Stomach smooth muscle (tissue), 2 donors: ENCODE measurements at regions not wholly inside any gene's neighbourhood (a gene's known extent, or its start where the extent isn't known, plus 50 kb on each side); places are given as distances from the start of the nearest gene placed in this dataset.

Experiments used
- H3K27ac ChIP-seq: one replicate; pipeline ENCODE4 v1.7.0; 2013; ENCODE audit warnings: mild to moderate bottlenecking, low read length, inconsistent platforms
- H3K27me3 ChIP-seq, 2 donors: one replicate each; pipeline ENCODE4 v1.7.0; 2013; ENCODE audit warnings: low read length in 2 of 2; ENCODE audit not compliant: insufficient read depth in 2 of 2, control insufficient read depth in 1 of 2
- H3K36me3 ChIP-seq, 2 donors: one replicate each; pipeline ENCODE4 v1.7.0; 2013; ENCODE audit warnings: low read length in 2 of 2; ENCODE audit not compliant: control insufficient read depth in 2 of 2, insufficient read depth in 2 of 2
- H3K4me1 ChIP-seq: one replicate; pipeline ENCODE4 v1.7.0; 2013; ENCODE audit warnings: low read length; ENCODE audit not compliant: control insufficient read depth, insufficient read depth
- H3K4me3 ChIP-seq, 2 donors: one replicate each; pipeline ENCODE4 v1.7.0; 2013; ENCODE audit warnings: low read length in 2 of 2
- H3K9ac ChIP-seq, 2 donors: one replicate each; pipeline ENCODE4 v1.7.0; 2013; ENCODE audit warnings: low read length in 2 of 2, mild to moderate bottlenecking in 1 of 2
- H3K9me3 ChIP-seq, 2 donors: one replicate each; pipeline ENCODE4 v1.7.0; 2013; ENCODE audit warnings: low read length in 2 of 2; ENCODE audit not compliant: control insufficient read depth in 2 of 2
- donor health status: healthy.
- donor health status: Pancreatic carcinoma.

DNA sequence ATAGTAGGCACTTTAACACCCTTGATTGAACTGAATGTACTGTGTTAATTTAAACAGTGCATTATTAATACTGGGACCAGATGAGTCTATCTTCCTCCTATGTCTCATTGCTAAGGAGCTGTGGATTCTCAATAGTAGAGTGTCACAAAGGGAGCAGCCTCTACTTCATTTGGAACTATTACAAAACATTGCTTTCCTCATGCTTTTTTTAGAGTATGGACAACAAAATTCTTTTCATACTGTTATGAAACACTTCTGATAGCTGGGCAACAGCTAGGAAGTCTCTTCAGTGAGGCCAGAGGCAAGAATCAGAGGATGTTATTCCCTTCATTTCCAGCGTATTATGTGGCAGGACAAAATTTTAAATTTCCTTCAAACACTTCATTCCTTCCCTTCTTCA, 160.8 kb downstream of the FBXO8 start:
- Histone ChIP-seq H3K27me3 (no peaks in the 10 kb centered on the region), H3K27ac (peak overlapping the region; percentile 53), H3K4me1 (no peaks in the 10 kb centered on the region), H3K4me3 (no peak overlapping the region), H3K36me3 (no peaks in the 10 kb centered on the region), H3K9me3 (no peaks in the 10 kb centered on the region), H3K9ac (peak overlapping the region in 1 of 2 donors; percentile 12)

DNA sequence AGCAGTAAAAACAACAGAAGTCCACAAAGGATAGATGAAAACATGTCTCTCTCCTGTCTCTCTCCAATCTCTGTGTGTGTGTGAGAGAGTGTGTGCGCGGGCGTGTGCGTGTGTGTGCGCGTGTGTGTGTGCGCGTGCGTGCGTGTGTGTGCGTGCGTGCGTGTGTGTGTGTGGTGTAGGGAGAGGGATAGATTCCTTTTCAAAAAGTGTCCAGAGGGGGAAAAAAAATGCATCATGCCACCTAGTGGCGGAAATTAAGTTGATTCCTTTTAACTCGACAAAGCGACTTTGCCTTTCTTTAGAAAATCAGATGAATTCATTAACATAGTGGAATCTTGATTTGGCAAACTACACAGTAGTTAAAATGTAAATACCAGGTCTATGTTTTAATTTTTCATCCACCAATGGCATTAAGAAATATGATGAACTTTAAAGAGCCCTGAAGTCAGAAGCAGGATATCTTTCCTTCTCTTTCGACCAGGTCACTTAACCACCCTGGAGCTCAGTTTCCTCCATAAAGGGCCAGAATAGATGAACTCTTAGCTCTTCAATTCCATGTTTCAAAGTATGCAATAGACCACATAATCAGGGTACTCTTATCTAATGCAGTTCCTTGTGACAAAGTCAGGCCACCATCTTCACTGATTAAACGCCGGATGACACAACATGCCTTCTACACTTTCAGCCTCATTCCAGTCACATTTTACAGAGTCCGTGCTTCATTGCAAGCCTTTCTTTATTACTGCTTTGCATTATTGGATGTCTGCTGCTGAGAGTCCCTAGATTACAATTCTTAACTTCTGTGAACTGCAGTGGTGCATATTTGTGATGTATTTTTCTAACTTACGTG, 162.8 kb downstream of the FBXO8 start:
- Histone ChIP-seq H3K9me3 (no peaks in the 10 kb centered on the region), H3K27me3 (no peaks in the 10 kb centered on the region), H3K4me3 (peak overlapping the region; percentile 47 to 75), H3K4me1 (no peaks in the 10 kb centered on the region), H3K9ac (peak overlapping the region; percentile 13 to 79), H3K27ac (peak overlapping the region; percentile 70), H3K36me3 (no peaks in the 10 kb centered on the region)

DNA sequence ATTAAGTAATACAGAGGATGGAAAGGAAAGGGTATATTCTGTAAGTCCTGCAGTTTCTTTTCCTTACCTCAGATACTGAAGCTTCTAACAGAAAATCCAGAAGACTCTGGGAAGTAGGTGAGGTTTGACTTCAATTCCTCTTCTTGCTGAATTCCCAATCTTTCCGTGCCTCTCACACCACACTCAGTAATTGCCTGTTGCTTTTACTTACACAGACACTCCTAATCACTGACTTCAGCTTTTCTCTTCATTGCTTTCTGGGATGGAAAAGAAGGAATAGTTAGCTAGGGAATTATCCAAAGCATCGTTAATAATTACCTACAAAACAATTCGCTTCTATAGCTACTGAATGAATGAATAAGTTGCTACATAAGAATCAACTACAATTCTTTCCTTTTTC, 163.6 kb downstream of the FBXO8 start:
- H3K9me3 ChIP-seq = no peaks in the 10 kb centered on the region
- no peaks in the 10 kb centered on the region for H3K27me3 ChIP-seq
- no peaks in the 10 kb centered on the region for H3K4me1 ChIP-seq
- no peaks in the 10 kb centered on the region for H3K36me3 ChIP-seq
- peak overlapping the region; percentile 13 to 79 for H3K9ac ChIP-seq
- H3K4me3 ChIP-seq = peak overlapping the region; percentile 47 to 75
- H3K27ac ChIP-seq = peak overlapping the region; percentile 70

DNA sequence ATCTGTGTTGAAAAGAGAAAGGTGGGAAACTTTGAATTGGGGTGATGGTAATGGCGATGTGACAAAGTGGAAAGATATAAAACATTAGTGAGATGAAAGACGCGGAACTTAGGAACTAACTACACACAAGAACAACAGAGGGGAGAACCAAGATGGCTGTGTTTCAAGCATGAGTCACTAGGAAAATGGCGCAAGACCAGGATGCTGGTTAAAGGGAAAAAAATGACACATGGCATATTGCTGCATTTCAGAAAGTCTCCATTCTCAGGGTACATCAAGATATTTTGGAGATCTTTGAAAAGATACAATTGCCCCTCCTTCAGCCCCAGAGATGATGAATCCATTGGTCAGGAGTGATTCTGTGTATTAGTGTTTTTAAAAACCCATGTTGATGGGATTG, 164.4 kb downstream of the FBXO8 start:
- no peaks in the 10 kb centered on the region for H3K9me3 ChIP-seq
- H3K9ac ChIP-seq = no peak overlapping the region
- H3K27me3 ChIP-seq = no peaks in the 10 kb centered on the region
- H3K4me3 ChIP-seq = peak overlapping the region in 1 of 2 donors; percentile 17
- H3K36me3 ChIP-seq = no peaks in the 10 kb centered on the region
- no peaks in the 10 kb centered on the region for H3K4me1 ChIP-seq
- peak overlapping the region; percentile 4 for H3K27ac ChIP-seq

DNA sequence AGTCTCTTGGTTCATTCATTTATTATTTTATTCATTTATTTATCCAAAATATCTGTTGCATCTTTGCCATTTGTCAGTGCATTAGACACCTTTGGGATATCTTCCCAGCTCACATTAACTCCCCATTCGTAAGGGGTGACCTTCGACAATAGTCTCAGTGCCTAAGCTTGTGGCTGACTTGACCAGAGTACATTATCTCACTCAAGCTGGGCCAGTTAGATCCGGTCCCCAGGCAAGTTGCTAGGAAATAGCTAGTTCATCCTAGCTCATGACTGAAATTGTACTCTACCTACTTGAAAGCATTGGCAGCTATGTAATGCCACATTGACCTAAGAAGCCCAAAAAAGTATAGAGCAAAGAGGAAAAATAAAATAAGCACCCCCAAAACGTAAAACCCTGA, 165.3 kb downstream of the FBXO8 start:
- Histone ChIP-seq H3K9ac (no peak overlapping the region), H3K9me3 (no peaks in the 10 kb centered on the region), H3K27ac (no peak overlapping the region), H3K4me1 (no peaks in the 10 kb centered on the region), H3K27me3 (no peaks in the 10 kb centered on the region), H3K36me3 (no peaks in the 10 kb centered on the region), H3K4me3 (peak overlapping the region in 1 of 2 donors; percentile 8)

DNA sequence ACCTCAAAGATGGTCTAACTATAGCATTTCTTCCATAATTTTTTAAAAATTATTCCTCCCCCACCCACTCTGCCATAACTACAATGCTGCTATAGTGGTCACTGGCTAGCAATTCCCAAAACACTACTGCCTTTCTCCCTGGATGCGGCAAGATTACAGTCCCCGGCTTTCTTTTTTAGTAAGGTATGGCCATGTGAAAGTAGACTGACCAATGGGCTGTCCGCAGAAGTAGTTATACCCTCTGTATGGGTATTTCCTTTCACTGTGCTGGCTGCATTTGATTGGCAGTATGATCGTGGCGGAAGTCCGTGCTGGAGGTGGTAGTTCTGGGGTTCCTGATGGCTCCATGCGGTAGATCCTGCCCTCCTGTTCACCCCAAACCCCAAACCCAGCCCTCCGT, 166.0 kb downstream of the FBXO8 start:
- Histone ChIP-seq H3K36me3 (no peaks in the 10 kb centered on the region), H3K27me3 (no peaks in the 10 kb centered on the region), H3K9me3 (no peaks in the 10 kb centered on the region), H3K4me3 (peak overlapping the region; percentile 15 to 16), H3K27ac (peak overlapping the region; percentile 7), H3K9ac (no peak overlapping the region), H3K4me1 (no peaks in the 10 kb centered on the region)

DNA sequence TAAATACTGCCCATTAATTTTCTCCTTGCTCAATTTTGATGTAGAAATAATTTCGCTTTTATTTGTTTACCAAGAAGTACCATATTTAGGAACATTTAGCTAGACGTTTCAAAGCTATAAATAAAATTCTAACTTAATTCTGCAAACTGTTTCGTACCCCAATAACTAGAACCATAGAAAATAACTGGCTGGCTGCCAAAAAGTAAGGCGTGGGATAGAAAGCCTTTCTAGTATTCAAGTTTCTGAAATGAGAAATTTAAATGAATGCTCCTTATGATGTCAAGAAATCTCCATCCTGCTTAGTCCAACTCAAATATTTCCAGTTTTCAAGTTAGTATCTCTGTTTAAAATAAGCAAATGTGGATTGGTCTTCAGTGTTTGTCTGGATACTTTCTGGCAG, 167.4 kb downstream of the FBXO8 start:
- Histone ChIP-seq H3K36me3 (no peaks in the 10 kb centered on the region), H3K27ac (no peak overlapping the region), H3K9me3 (no peaks in the 10 kb centered on the region), H3K27me3 (no peaks in the 10 kb centered on the region), H3K4me3 (no peak overlapping the region), H3K4me1 (no peaks in the 10 kb centered on the region), H3K9ac (peak overlapping the region in 1 of 2 donors; percentile 23)

DNA sequence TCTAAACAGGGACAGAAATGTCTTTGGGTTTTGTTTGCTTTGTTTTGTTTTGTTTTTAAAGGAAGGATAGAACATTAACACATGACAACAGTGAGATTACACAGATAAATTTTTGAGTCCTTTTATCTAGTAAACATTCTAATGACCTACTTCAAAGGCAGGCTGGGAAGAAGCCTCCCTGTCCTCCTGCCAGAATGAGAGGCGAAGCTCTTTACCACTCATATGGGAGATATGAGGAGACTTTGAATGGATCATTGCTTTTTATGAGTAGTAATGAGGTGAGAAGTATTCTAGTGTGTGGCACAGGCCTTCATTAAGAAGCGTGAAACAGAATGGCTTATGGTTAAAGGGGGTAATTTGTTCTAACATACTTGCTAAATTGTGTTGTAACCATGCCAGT, 172.0 kb downstream of the FBXO8 start:
- H3K36me3 ChIP-seq = no peaks in the 10 kb centered on the region
- no peaks in the 10 kb centered on the region for H3K4me1 ChIP-seq
- H3K9me3 ChIP-seq = no peaks in the 10 kb centered on the region
- peak overlapping the region; percentile 53 for H3K27ac ChIP-seq
- peak overlapping the region in 1 of 2 donors; percentile 12 for H3K4me3 ChIP-seq
- no peaks in the 10 kb centered on the region for H3K27me3 ChIP-seq
- no peak overlapping the region for H3K9ac ChIP-seq

DNA sequence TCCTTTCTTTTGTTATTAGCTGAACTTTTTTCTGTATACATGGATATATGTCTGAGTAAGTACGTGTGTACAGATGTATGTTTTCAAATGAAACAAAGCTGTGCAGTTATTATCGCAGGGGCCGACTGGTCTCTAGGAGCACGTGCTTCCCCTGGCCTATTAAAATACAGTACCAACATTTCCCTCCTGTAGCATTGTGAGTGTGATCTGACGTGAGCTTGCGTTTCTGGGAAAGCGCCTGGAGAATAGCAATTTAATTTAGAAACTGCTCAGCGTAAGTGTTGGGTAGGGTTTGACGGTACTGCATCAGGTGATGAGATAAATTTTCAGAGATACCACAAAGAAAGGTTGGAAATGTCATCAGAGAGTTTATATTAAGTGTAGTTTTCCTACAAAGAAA, 173.3 kb downstream of the FBXO8 start:
- Histone ChIP-seq H3K4me1 (no peaks in the 10 kb centered on the region), H3K9me3 (no peaks in the 10 kb centered on the region), H3K27me3 (no peaks in the 10 kb centered on the region), H3K9ac (no peak overlapping the region), H3K36me3 (no peaks in the 10 kb centered on the region), H3K4me3 (no peak overlapping the region), H3K27ac (no peak overlapping the region)

DNA sequence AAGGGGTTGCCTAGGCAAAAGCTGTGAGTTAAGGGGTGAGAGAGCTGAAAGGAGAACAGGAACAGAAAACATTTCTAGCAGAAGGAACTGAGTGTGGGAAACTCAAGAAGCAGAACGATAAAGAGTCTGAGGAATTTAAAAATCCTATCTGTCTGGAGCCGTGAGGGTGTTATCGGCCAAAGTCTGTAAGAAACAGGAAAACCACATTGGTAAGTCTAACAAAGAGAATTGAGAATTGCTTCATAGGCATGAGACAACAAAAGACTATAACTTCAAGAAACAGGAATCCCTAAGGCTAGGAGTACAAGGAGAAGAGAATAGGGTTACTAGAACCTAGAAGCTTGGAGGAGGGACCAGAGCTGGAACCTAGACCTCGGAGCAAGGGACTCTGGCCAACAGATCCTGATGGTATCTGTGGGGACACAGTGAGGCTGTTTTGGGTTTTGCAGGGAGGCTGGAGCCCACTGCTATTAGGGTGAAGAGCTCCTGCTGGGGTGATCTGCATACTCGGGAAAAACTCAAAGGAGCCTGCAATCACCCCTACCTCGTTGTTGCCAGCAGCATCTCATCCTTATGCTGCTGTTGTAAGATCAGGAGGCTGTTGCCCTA, 175.6 kb downstream of the FBXO8 start:
- Histone ChIP-seq H3K4me1 (no peaks in the 10 kb centered on the region), H3K4me3 (no peak overlapping the region), H3K9me3 (no peaks in the 10 kb centered on the region), H3K9ac (no peak overlapping the region), H3K27ac (no peak overlapping the region), H3K36me3 (no peaks in the 10 kb centered on the region), H3K27me3 (no peaks in the 10 kb centered on the region)

DNA sequence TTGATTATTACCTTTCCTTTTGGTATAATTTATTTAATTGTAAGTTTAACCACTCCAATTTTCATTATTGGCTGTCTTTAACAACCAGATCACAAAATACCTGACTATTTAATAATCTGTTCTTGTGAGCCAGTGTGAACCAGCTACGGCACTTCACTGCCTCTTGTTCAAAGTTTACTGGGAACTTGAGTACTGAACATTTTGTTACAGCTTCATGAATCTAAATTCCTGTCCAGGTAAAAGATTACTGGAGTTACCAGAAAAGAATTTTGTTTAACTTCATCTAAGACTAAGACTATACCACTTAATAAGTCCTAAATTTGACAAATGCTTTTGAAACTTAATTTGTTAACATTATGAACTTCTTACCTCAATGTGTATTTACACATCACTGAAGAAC, 178.3 kb downstream of the FBXO8 start:
- no peaks in the 10 kb centered on the region for H3K4me1 ChIP-seq
- no peaks in the 10 kb centered on the region for H3K36me3 ChIP-seq
- H3K4me3 ChIP-seq = no peak overlapping the region
- H3K27ac ChIP-seq = no peak overlapping the region
- no peaks in the 10 kb centered on the region for H3K9me3 ChIP-seq
- H3K9ac ChIP-seq = no peak overlapping the region
- H3K27me3 ChIP-seq = no peaks in the 10 kb centered on the region
